ENCODE measurements at regions not wholly inside any gene's neighbourhood (a gene's known extent, or its start where the extent isn't known, plus 50 kb on each side); places are given as distances from the start of the nearest gene placed in this dataset.
"Not testable (repeated sequence)": the region's sequence is repeated elsewhere in the genome, so short reads cannot be mapped to it uniquely, and the experiment has no call there.

GRCh38 chr3:144643771-144644198 is 672.2 kb downstream of the DIPK2A start:
- no peak for DNase-seq

GRCh38 chr3:144645300-144645699 is 673.7 kb downstream of the DIPK2A start:
- no peak for DNase-seq

- no peak for DNase-seq
Measured at GRCh38 chr3:144650380-144650779, 678.8 kb downstream of the DIPK2A start.

GRCh38 chr3:144652573-144652972 is 681.0 kb downstream of the DIPK2A start:
- no peak for DNase-seq

GRCh38 chr3:144655423-144655822 is 683.8 kb downstream of the DIPK2A start:
- DNase-seq = no peak

GRCh38 chr3:144660186-144660585 is 688.6 kb downstream of the DIPK2A start:
- no peak for DNase-seq

- DNase-seq = no peak
Measured at GRCh38 chr3:144662729-144663128, 691.1 kb downstream of the DIPK2A start.

- no peak for DNase-seq
Measured at GRCh38 chr3:144663456-144664436, 692.1 kb downstream of the DIPK2A start.

- DNase-seq = no peak
Measured at GRCh38 chr3:144665567-144666053, 694.0 kb downstream of the DIPK2A start.

- DNase-seq = no peak
Measured at GRCh38 chr3:144670571-144670970, 698.9 kb downstream of the DIPK2A start.

GRCh38 chr3:144677103-144677502 is 705.5 kb downstream of the DIPK2A start:
- no peak for DNase-seq

- DNase-seq = no peak
Measured at GRCh38 chr3:144683065-144683464, 711.4 kb downstream of the DIPK2A start.

- no peak for DNase-seq
Measured at GRCh38 chr3:144687862-144688261, 716.2 kb downstream of the DIPK2A start.

- no peak for DNase-seq
Measured at GRCh38 chr3:144692488-144692887, 720.9 kb downstream of the DIPK2A start.

GRCh38 chr3:144708437-144708836 is 736.8 kb downstream of the DIPK2A start:
- DNase-seq = no peak

GRCh38 chr3:144737281-144737680 is 765.7 kb downstream of the DIPK2A start:
- no peak for DNase-seq

GRCh38 chr3:144743225-144743668 is 771.6 kb downstream of the DIPK2A start:
- no peak for DNase-seq

GRCh38 chr3:144744473-144744872 is 772.9 kb downstream of the DIPK2A start:
- no peak for DNase-seq

- DNase-seq = no peak
Measured at GRCh38 chr3:144746631-144747030, 775.0 kb downstream of the DIPK2A start.

- not testable (repeated sequence) for DNase-seq
Measured at GRCh38 chr3:144749536-144750253, 778.1 kb downstream of the DIPK2A start.

- no peak for DNase-seq
Measured at GRCh38 chr3:144754076-144754783, 782.6 kb downstream of the DIPK2A start.

GRCh38 chr3:144756704-144757440 is 785.2 kb downstream of the DIPK2A start:
- DNase-seq = no peak

Data from skin of body (tissue), 1 donor.